NCI-H2196 (cell line): ENCODE measurements at regions not wholly inside any gene's neighbourhood (a gene's known extent, or its start where the extent isn't known, plus 50 kb on each side); places are given as distances from the start of the nearest gene placed in this dataset.

ENCODE experiments used
- DNase-seq: peaks from one replicate; lab custom pipeline; 2025; ENCODE audit not compliant: unreplicated experiment; lab: John Stamatoyannopoulos, UW

GRCh38 chr4:138964716-138965426, 50.7 kb upstream of the NOCT start:
- DNase-seq = no peak

- no peak for DNase-seq
Observed at GRCh38 chr4:138963412-138963811, 52.2 kb upstream of the NOCT start.

- DNase-seq = no peak
Observed at GRCh38 chr4:138961664-138962063, 53.9 kb upstream of the NOCT start.

GRCh38 chr4:138961129-138961528, 54.5 kb upstream of the NOCT start:
- no peak for DNase-seq

- no peak for DNase-seq
Observed at GRCh38 chr4:138960175-138960710, 55.3 kb upstream of the NOCT start.

DNA sequence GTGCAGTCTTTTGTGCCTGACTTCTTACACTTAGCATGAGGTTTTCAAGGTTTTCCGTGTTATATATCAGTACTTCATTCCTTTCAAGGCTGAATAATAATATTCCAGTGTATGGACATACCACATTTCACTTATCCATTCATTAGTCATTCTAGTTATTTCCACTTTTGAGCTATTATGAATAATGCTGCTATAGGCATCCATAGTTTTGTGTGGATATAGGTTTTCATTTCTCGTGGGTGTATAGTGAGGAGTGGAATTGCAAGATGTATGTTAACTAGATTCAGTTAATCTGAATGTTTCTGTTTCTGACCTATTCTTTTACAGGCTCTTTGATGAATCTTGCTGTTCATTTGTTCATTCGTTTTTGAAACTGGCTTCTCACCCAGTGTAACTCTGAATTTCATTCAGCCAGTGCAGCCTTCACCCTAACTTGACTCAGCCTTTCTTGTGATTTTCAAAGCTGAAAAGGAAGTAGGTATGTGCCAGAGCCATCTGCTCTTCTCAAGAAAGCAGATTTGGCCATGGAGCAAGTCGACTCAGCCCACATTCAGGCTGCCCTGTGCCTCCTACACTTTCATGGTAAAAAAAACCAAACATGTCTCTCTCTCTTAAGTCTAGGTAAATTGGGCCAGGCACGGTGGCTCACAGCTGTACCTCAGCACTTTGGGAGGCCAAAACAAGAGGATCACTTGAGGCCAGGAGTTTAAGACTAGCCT, 56.3 kb upstream of the NOCT start:
- DNase-seq = no peak

GRCh38 chr4:138958519-138958918, 57.1 kb upstream of the NOCT start:
- no peak for DNase-seq

DNA sequence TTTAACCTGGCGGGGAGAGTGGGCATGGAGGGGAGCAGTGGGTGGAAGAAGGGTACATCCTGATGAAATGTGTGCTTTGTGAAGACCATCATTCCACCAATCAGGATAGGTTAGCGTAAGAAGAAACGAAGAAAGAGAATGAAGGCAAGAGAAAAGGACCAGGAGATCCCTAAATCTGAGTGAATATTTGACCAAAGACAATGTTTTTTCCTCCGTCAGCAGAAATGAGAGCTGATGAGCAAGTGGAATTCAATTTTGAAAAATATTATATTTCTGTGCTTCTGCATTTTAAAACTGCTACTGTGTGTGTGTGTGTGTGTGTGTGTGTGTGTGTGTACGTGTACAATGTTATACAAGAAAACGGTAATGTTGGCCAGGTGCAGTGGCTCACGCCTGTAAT, 58.3 kb upstream of the NOCT start:
- no peak for DNase-seq

GRCh38 chr4:138954428-138954827, 61.2 kb upstream of the NOCT start:
- no peak for DNase-seq

DNA sequence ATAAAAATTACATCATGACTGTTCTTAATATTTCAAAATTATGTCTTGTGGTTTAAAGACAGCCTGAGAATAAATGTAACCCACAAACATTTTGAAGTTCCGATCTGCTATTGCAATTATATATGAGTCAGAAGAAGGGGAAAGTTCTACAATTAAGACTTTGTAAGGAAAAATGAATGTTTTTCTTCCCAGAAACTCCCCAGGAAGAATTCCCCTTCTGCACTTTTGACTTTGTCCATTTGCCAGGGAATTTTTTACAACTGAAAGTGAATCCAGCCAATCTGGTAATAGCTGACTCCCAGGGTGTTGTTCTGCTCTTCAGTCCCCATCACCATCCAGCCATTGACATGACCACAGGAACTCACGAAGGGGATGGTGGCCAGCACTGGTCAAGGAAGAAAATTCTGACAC, 61.6 kb upstream of the NOCT start:
- DNase-seq = no peak

- no peak for DNase-seq
Observed at GRCh38 chr4:138952411-138952810, 63.2 kb upstream of the NOCT start.

DNA sequence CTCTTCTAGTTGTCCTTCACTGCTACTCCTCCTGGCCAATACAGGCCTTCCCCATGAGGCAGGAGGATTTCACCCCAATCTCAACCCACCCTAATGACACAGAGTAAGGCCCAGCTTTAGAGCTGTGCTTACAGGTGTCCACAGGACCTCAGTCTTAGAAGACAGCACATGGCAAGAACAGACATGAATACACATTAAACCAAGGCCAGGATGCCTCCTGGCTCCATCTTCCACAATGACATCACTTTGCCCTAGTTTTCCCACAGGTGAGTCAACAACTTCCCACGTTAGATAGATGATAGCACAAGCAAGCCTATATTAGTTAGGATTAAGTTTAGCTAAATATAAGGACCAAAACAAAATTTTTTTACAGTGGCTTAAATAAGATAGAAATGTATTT, 63.8 kb upstream of the NOCT start:
- no peak for DNase-seq

- DNase-seq = no peak
Observed at GRCh38 chr4:138949866-138950265, 65.7 kb upstream of the NOCT start.

DNA sequence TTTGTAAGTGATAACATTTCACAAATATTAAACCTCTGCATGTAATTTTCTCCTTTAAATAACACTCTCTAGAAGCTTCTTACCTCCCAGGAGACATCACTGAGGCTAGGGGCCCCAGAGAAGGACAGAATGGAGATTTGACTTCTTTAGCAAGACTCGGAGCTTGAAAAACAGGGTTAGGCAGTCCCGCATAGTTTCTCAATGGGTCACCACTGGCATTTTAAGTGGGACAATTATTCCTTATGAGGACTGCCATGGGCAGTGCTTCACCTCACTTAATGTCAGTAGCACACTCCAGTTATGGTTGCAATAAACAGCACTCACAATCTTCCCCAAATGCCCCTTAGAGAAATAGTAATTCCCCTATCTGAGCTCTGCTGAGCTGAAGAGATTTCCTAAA, 66.7 kb upstream of the NOCT start:
- DNase-seq = no peak

DNA sequence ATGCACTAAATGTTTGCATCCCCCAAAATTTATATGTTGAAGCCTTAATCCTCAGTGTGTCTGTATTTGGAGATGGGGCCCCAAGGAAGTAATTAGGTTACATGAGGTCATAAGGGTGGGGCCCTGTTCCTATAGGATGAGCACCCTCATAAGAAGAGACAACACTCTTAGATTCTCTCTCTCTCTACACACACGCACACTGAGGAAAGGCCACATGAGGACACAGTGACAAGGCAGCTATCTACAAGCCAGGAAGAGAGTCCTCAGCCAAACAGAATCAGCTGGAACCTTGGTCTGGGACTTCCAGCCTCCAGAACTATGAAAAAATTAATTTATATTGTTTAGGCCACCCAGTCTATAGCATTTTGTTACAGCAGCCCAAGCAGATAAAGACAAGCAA, 69.3 kb upstream of the NOCT start:
- DNase-seq = no peak

DNA sequence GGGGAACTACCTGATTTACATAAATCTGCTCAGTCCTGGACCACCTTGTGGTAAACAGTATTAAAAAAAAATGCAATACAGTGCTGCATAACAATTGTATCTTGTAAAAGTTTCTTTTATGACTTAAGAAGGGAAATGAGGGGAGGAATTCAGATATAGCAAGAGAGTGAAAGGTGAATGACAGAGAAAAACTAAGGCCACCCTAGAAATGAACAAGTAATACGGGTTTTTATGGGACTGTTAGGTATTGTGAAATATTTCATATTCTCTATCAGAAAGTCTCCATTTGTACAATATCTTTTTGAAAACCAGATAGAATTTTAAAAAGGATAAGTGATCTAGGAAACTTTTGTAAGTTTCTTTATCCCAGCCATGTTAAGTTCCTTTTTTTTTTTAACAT, 69.7 kb upstream of the NOCT start:
- no peak for DNase-seq

GRCh38 chr4:138945401-138945800, 70.2 kb upstream of the NOCT start:
- no peak for DNase-seq

DNA sequence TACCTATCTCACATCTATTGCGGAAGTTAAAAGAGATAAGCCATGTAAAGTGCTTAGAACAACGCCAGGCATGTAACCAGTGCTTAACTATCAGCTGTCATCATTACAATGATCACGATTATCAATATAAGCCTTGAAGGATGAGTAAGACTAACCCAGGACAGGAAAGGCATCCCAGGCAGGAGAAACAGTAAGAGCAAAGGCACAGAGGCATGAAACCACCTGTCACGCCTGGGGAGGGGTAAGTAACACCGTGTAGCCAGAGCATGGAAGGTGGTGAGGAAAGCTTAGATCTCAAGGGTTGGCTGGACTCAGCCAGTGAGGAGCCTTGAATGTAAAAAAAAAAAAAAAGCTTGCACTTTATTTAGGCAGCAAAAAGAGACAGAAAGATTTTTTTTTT, 71.7 kb upstream of the NOCT start:
- no peak for DNase-seq

DNA sequence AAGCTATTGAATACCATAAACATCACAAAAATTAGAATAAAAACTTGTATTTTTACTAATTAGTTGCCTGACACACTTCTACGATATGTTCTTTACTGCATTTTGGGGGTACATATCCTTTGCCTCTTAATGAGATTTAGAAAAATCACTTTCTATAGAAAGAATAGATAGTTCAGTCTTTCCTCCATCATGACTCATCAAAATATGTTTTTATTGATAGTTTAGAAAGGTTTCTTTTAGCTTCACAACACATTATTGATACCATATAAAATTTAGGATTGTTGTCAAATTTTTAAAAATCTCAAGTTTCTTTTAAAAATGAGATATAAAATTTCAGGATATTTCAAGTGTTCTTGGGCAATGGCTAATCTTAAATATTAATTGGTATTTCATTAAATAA, 74.5 kb upstream of the NOCT start:
- no peak for DNase-seq

DNA sequence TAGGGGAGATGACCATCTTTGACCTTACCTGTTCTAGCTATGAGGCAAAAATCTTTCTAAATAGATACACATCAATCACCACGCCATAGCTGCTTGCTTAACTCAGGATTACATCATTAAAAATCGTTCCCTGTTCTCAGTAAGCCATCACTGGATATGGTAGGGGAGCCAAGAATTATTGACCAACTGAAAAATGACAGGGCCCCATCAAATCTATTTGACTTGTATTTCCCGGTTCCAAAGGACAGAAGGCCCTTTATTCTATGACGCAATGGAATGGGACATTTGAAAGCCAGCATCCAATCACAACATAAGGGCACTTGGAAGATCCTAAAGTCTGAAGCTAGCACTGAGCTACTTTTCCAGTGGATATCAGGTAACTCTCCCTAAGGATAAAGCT, 75.6 kb upstream of the NOCT start:
- no peak for DNase-seq

DNA sequence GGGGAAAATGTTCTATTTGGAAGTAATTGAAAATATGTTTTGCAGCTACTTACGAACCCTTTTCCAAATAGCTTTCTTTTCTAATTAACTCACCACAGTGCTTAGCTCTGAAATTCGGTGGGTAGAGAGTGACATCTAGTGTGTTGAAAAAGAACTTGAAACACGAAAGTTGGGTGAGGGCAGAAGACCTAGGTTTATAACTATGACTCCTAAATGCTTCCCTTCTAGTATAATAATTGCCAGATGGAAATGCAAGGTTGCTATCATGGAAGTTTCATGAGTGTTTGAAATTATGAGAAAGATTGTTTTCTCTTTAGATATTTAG, 77.3 kb upstream of the NOCT start:
- peak; percentile 8 for DNase-seq

GRCh38 chr4:138935135-138935807, 80.3 kb upstream of the NOCT start:
- DNase-seq = no peak
